ENCODE measurements at regions not wholly inside any gene's neighbourhood (a gene's known extent, or its start where the extent isn't known, plus 50 kb on each side); places are given as distances from the start of the nearest gene placed in this dataset.

- DNase-seq (ENCODE audit: low read depth): no peak
Measured at GRCh38 chr20:60803335-60804055, 448.6 kb upstream of the CDH4 start.

DNA sequence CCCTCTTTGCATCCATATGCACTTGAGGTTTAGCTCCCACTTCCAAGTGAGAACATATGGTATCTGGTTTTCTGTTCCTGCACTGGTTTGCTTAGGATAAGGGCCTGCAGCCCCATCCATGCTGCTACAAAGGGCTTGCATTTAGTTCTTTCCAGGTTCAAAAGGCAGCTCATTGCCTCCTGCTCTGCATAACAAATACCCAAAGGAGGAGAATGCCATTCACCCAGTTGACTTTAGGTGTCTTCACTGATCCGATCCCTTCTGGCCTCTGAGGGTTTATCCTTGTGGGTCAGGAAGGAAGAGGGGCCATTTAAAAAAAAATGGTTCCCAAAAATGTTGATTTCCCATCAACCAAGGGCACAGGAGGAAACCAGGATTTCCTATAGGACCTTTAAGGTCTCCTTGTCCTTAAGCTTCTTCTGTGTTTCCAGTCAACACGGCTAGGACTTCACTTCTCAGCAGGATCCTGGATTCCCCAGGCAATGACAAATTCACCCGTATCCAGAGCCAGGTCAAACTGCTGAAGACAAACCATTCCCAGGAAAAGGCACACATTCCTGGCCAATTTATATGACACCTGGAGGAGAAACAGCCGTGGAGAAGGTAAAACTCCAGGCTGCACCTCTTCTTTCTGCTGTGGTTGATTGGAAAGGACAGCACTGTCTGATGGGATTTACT is 447.7 kb upstream of the CDH4 start:
- no peak for DNase-seq (ENCODE audit: low read depth)

DNA sequence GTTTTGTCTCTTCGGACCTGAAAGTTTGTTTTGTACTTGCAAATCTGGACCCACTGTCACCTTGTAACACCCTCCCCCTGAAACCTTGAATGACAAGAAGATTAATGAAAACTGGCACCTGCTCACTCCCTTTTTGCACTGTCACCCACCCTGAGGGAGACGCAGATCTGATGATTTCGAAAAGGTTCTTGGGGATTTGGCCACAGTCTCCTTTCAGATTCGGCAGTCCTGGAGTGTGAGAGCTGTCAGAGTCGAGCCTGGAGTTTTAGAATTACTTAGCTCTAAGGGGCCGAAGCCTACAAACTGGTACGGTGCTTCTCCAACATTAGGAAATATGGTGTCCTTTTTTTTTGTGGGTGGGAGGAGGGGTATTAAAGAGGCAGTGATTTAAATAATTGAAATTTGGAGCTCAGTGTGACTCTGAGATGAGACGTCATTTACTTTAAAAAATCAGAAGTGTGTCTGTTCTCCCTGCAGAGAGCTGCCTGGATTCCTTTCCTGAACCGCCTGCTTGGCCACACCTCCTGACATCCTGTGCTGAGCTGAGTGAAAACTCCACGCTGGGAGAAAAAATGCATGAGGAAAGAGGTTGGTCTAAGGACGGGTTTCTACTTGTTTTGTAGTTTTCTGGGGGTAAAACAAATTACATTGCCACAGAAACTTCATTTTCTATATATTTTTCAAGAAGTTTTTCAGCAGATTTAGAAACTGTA is 447.0 kb upstream of the CDH4 start:
- no peak for DNase-seq (ENCODE audit: low read depth)

DNA sequence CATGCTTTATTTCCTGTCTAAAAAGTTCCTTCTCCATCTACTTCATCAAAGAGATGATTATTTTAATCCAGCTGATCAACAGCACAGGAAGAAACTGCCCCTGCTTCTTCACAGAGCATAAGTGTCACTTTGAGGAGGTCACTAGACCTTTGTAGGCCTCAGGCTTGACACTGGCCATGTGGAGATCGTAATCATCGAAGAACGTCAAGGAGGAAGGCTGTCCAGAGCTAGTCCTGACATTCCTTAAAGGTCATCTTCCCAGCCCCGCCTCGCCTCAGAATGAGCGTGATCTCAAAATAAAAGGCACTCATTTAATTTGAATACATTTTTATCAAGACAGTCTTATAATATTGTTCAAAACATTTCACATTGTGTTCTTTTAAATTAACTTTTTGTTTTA is 445.7 kb upstream of the CDH4 start:
- DNase-seq (ENCODE audit: low read depth): no peak

DNA sequence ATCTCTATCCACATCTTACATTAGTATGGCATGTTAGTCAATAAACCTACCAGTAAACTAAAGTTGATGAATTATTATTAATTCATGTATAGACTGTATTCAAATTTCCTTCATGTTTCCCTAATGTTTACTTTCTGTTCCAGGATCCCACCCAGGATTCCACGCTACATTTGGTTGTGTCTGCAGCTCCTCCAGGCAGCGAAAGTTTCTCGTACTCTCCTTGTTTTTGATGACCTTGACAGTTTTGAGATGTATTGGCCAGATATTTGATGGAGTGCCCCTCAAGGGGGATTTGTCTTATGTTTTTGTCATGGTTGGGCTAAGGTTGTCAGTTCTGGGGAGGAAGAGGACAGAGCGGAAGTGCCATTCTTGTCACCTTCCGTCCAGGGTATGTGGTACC is 445.2 kb upstream of the CDH4 start:
- no peak for DNase-seq (ENCODE audit: low read depth)

- DNase-seq (ENCODE audit: low read depth): no peak
Measured at GRCh38 chr20:60808003-60808672, 443.9 kb upstream of the CDH4 start.

GRCh38 chr20:60808701-60809100 is 443.4 kb upstream of the CDH4 start:
- DNase-seq (ENCODE audit: low read depth): no peak

GRCh38 chr20:60810561-60810960 is 441.5 kb upstream of the CDH4 start:
- no peak for DNase-seq (ENCODE audit: low read depth)

DNA sequence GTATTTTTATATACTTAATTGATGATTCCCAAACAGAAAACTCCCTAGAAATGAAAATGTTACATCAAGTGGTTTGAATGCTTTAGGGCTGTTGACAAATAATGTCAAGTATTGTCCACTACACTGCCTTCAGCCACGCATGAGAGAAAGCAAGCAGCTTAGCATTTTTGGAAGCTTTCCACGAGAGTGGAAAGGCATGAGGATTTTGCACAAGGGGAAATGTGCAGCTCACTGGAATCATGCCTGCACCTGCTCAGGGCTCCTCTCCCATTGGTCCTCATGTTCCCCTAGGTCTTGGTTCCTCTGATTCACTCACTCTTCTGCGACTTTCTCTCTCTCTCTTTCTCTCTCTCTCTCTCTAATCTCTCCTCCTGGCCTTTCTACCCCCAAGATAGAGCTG is 439.5 kb upstream of the CDH4 start:
- no peak for DNase-seq (ENCODE audit: low read depth)

DNA sequence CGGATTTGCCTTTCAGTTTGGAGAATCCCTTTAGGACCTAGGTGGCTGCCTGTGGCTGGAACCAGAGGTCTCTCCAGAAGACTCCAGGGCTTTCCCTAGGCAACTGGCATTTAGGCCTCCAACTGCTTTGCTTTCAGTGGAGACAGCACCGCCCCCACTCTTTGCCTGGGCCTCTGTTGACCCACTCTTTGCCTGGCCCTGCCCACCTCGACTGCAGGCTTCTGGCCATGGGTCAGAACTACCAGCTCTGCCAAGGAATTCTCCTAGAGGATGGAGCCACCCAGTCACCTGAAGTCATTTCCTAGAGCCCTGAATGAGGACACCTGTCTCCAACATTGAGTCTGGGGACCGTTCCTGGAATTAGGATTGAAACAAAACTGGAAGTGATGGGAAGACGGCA is 439.0 kb upstream of the CDH4 start:
- no peak for DNase-seq (ENCODE audit: low read depth)

DNA sequence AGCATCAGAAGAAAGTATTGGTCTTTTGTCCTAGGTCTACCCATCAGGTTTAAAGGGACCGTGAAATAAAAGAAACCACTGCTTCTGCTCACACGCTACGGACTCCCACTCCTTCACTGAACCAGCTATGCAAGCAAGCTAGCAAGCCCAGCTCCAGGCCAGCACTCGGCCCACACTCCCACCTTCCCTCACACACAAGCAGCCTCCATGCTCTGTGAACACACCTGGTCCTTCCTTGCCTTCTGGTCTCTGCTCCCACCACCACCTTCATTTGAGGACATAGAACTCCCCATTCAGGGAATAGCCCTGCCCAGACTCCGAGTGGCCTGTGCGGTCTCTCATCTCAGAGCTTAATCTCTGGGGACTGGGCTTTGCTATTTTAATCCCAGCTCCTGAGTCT is 436.4 kb upstream of the CDH4 start:
- no peak for DNase-seq (ENCODE audit: low read depth)

- no peak for DNase-seq (ENCODE audit: low read depth)
Measured at GRCh38 chr20:60816901-60817300, 435.2 kb upstream of the CDH4 start.

- no peak for DNase-seq (ENCODE audit: low read depth)
Measured at GRCh38 chr20:60817891-60818290, 434.2 kb upstream of the CDH4 start.

DNA sequence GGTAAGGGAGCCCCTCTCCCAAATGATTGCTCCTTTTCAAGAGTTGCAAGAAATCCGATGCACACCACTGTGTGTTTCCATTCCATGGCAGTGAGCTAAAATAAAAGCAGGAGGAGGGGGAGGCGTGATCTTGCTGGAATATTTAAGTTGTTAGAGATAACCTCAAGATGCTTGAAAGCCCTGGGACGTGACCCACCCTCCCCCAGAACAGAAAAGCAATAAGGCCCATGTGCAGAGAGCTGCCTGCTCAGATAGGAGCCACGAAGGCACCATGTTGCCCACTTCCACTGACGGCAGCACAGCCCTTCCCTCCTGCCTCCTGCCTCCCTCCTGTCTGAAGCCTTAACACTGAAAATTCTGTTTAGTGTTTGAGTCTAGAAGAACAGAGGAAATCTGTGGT is 432.6 kb upstream of the CDH4 start:
- no peak for DNase-seq (ENCODE audit: low read depth)

DNA sequence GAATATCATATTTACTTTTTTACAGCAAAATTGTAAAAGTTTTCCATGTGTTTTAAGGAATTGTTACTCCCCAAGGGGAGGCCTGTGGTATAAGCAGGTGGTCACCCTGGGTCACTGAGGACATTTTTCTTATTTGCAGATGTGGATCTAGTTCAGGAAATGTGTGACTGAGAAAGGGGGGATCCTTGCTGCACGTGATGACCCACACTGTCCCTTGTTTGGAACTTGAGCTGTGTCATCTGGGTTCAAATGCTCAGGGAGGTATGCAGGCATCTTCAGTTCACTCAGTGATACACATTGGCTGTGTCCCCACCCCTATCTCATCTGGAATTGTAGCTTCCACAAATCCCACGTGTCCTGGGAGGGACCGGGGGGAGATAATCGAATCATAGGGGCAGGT is 431.9 kb upstream of the CDH4 start:
- DNase-seq (ENCODE audit: low read depth): no peak

DNA sequence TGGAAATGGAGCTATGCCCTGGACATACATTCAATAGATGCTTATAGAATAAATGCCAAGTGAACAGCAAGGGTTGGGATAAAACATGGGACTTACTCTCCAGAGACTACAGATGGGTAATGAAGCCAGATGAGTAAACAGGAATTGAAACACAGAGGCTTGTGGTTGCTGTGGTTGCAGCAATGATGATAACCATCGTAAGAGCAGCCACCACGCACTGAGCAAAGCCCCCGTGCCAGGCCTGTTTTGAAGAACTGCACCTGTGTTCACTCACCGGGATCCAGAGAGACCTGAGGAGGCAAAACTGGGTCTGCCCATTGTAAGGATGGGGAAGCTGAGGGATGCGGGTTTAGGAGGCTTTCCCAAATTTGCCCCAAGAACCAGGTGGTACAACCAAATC is 431.1 kb upstream of the CDH4 start:
- no peak for DNase-seq (ENCODE audit: low read depth)

- no peak for DNase-seq (ENCODE audit: low read depth)
Measured at GRCh38 chr20:60822699-60823607, 429.1 kb upstream of the CDH4 start.

DNA sequence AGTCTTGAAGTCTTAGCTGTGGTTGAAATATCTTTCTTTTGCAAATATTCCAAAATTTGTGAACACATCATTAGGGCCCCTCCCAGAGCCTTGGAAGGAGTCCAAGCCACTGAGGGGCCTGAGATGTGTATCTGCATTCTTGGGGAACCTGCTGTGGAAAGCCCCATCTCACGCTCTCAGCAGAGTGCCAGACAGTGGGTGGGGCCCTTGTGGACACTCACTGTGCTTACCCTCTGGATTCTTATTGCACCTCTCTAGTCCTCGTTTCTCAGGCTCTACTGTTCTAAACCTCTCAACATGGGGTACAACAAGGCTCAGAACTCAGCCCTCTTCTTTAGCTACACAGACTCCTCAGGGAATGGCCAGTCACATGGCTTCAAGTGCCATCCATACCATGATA is 416.2 kb upstream of the CDH4 start:
- DNase-seq (ENCODE audit: low read depth): no peak

DNA sequence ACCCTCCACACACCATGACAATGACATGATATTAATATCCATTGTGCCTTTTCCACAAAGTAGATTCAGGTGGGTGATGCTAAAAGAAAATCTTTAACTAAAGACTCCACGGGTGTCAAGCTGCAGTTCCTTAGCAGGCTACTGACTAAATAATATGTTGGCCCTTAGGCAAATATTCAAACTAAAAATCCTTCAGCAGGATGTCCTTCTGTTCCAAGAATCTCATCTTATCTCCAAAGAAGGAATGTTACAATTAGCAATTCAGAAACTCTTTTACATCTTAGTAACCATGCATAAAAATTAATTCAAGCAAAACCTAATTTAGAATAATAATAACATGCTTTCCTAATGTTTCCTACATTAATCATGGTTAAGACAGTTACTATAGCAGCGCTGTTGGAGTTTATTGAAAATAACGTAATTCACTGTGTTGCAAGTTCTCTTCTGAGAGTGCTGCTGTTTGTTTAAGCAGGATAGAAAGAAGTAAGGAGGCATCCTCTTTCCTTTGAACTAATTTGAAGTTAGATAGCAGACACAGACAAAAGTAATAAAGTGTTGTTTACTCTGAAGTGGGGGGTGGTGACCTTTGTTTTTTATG is 414.8 kb upstream of the CDH4 start:
- no peak for DNase-seq (ENCODE audit: low read depth)

- no peak for DNase-seq (ENCODE audit: low read depth)
Measured at GRCh38 chr20:60838297-60838696, 413.8 kb upstream of the CDH4 start.

DNA sequence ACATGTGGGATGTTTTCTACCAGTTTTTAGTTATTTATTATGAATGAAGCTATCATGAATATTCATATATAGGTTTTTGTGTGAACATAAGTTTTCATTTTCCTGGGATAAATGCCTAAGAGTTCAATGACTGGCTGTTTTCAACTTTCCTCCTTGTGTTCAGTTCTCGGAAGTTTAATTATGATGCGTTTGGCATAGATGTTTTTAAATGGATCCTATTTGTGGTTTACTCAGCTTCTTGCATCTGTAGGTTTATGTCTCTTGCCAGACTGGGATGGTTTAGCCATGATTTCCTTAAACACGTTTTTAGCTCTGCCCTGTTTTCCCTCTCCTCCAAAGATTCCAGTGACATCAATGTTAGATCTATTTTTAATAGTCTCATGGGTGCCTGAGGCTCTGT is 411.1 kb upstream of the CDH4 start:
- DNase-seq (ENCODE audit: low read depth): no peak
